B cell (primary cell): ENCODE measurements at regions not wholly inside any gene's neighbourhood (a gene's known extent, or its start where the extent isn't known, plus 50 kb on each side); places are given as distances from the start of the nearest gene placed in this dataset.

Source experiments
- ATAC-seq: fragments of 200-7000 bp; cut with Tn5 transposase; one replicate; pipeline ENCODE4 v1.10.0; 2021; ENCODE audit warnings: low read depth, mild to moderate bottlenecking, moderate number of reproducible peaks, moderate library complexity
- CTCF ChIA-PET: fragments of 350-600 bp; sonication (Branson Sonifier 250); formaldehyde crosslinking; loops from one replicate; lab custom pipeline; 2021; ENCODE audit warnings: antibody characterized with exemption, inconsistent platforms; lab: Charles Lee
- POLR2A ChIA-PET: fragments of 350-600 bp; sonication (Branson Sonifier 250); formaldehyde crosslinking; loops from one replicate; lab custom pipeline; 2021; ENCODE audit warnings: antibody characterized with exemption; lab: Charles Lee
- DNase-seq: peaks from one replicate; pipeline ENCODE4 v3.0.0; 2013
- H2AFZ ChIP-seq: 2 replicates; pipeline ENCODE4 v1.6.1; 2012; ENCODE audit warnings: mild to moderate bottlenecking, low read depth, low read length; ENCODE audit not compliant: insufficient read depth, poor library complexity, severe bottlenecking
- H3K27ac ChIP-seq, 2 donors: 1 replicate in 1 of 2; 2 replicates in 1 of 2; pipeline ENCODE4 v1.5.1; 2012 to 2013; ENCODE audit warnings: low read length in 2 of 2, mild to moderate bottlenecking in 2 of 2, moderate library complexity in 1 of 2
- H3K27me3 ChIP-seq, 4 experiments: fragments of 200-600 bp in 1 of 4; sonication (generic) in 1 of 4; replicated peaks in 1 of 4; 1 replicate in 2 of 4; 2 replicates in 2 of 4; pipeline versions ENCODE4 v1.6.1 to v1.7.0; 2013 to 2016; ENCODE audit warnings: low read length in 3 of 4, mild to moderate bottlenecking in 2 of 4, mixed read lengths in 1 of 4, moderate library complexity in 1 of 4; ENCODE audit not compliant: insufficient read depth in 4 of 4, control insufficient read depth in 3 of 4; ENCODE audit errors: control extremely low read depth in 1 of 4
- H3K36me3 ChIP-seq, 2 experiments: replicated peaks in 1 of 2; 1 replicate in 1 of 2; 2 replicates in 1 of 2; pipeline versions ENCODE4 v1.6.1 to v1.7.1; 2013; ENCODE audit warnings: low read length in 1 of 2; ENCODE audit not compliant: insufficient read depth in 2 of 2, control insufficient read depth in 1 of 2; ENCODE audit errors: control extremely low read depth in 1 of 2, extremely low read depth in 1 of 2
- H3K4me1 ChIP-seq, 2 donors: fragments of 200-600 bp in 1 of 2; sonication (generic) in 1 of 2; 1 replicate in 1 of 2; 2 replicates in 1 of 2; pipeline versions ENCODE4 v1.5.1 to v1.6.1; 2013 to 2017; ENCODE audit warnings: low read length in 2 of 2; ENCODE audit not compliant: control insufficient read depth in 2 of 2, insufficient read depth in 2 of 2
- H3K4me2 ChIP-seq: replicated peaks from 2 replicates; pipeline ENCODE3; 2012; ENCODE audit warnings: mild to moderate bottlenecking, low read depth, low read length; ENCODE audit not compliant: poor library complexity, severe bottlenecking
- H3K4me3 ChIP-seq, 5 experiments: fragments of 200-600 bp in 1 of 5; sonication (generic) in 1 of 5; 1 replicate in 3 of 5; 2 replicates in 2 of 5; pipeline versions ENCODE4 v1.5.1 to v1.7.0; 2011 to 2016; ENCODE audit warnings: low read length in 4 of 5, mild to moderate bottlenecking in 4 of 5, low read depth in 2 of 5, control low read depth in 1 of 5, moderate library complexity in 1 of 5; ENCODE audit not compliant: insufficient read depth in 1 of 5; ENCODE audit errors: control extremely low read depth in 1 of 5, extremely low read depth in 1 of 5
- H3K79me2 ChIP-seq: fragments of 200-600 bp; sonication (generic); one replicate; pipeline ENCODE4 v1.6.0; 2016; ENCODE audit warnings: low read length; ENCODE audit not compliant: control insufficient read depth, insufficient read depth
- H3K9ac ChIP-seq: fragments of 200-600 bp; sonication (generic); 2 replicates; pipeline ENCODE4 v1.6.1; 2017; ENCODE audit warnings: mild to moderate bottlenecking, low read length, moderate library complexity
- H3K9me3 ChIP-seq, 3 donors: one replicate each; pipeline versions ENCODE4 v1.6.1 to v1.7.1; 2013; ENCODE audit warnings: low read length in 2 of 3; ENCODE audit not compliant: control insufficient read depth in 2 of 3, insufficient read depth in 1 of 3; ENCODE audit errors: control extremely low read depth in 1 of 3
- H4K20me1 ChIP-seq: 2 replicates; pipeline ENCODE4 v1.6.0; 2012; ENCODE audit warnings: mild to moderate bottlenecking, low read length; ENCODE audit not compliant: insufficient read depth, control insufficient read depth, poor library complexity, severe bottlenecking
- H3K27ac Mint-ChIP-seq: one replicate; pipeline ENCODE4 v1.8.0; 2021; ENCODE audit warnings: mixed read lengths
- H3K27me3 Mint-ChIP-seq: one replicate; pipeline ENCODE4 v1.8.0; 2021; ENCODE audit warnings: mixed read lengths
- H3K4me1 Mint-ChIP-seq: one replicate; pipeline ENCODE4 v1.8.0; 2021; ENCODE audit warnings: mixed read lengths
- H3K4me3 Mint-ChIP-seq: one replicate; pipeline ENCODE4 v1.8.0; 2021; ENCODE audit warnings: mixed read lengths
- H3K9me3 Mint-ChIP-seq: one replicate; pipeline ENCODE4 v1.8.0; 2022; ENCODE audit warnings: mixed read lengths; ENCODE audit not compliant: insufficient read depth
- EZH2 ChIP-seq: IDR thresholded peaks from 2 replicates; pipeline ENCODE4 v1.6.1; 2012; ENCODE audit warnings: borderline replicate concordance, low read depth, mild to moderate bottlenecking, moderate library complexity, low read length; ENCODE audit not compliant: insufficient read depth, poor library complexity, severe bottlenecking
- WGBS: methylation state at CpG from one replicate; pipeline ENCODE4 v1.1.5; 2013; ENCODE audit warnings: missing lambda C conversion rate; ENCODE audit not compliant: insufficient coverage; 5-methylcytosine and 5-hydroxymethylcytosine counted together
- intact Hi-C: fragments of 100-400 bp; cut with micrococcal nuclease; formaldehyde crosslinking; loops from one replicate; pipeline ENCODE4 v1.10.0; 2022
- TF ChIP-seq, protein P1 (sequence below): fragments of 200-600 bp; IDR thresholded peaks from one replicate; pipeline ENCODE4 v1.8.0; 2022; ENCODE audit warnings: antibody characterized with exemption, mild to moderate bottlenecking

DNA sequence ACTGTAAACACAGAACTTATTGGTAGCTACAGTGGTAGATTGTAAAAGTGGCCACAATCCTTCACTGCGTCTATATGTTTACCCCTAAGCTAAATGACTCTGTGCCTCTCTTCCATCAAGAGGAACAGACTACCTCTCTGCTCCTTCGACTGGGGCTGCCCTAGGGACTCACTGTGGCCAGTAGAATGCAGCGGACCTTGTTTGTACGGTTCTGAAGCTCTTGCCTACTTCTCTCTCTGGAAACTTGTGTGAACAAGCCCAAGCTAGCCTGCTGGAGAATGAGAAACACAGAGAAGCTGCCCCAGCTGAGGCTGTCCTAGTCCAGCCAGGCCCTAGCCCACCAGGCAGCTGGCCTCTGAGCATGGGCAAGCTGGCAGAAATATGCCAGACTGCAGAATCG is 140.8 kb upstream of the SLC1A4 start:
- no peaks in the 10 kb centered on the region for H3K27me3 Mint-ChIP-seq
- H2AFZ ChIP-seq = no peak overlapping the region
- no peak overlapping the region for H3K4me2 ChIP-seq
- no peak overlapping the region for H3K4me3 ChIP-seq
- peaks cover 33 to 60% of the 10 kb centered on the region in 2 donors for H3K4me1 ChIP-seq
- DNase-seq = no peak
- H3K9me3 Mint-ChIP-seq = no peaks in the 10 kb centered on the region
- no peak overlapping the region for H3K27ac ChIP-seq
- H3K79me2 ChIP-seq = peaks cover 65% of the 10 kb centered on the region
- no peak overlapping the region for H3K4me3 Mint-ChIP-seq
- POLR2A ChIA-PET = interaction anchor here (0.5 to 0.9 kb wide), 4 partner anchors 9 to 642 kb away, joined by 3 to 4 read pairs (median 3); no protein-coding TSS in a partner anchor
- TF ChIP-seq, protein P1, sequence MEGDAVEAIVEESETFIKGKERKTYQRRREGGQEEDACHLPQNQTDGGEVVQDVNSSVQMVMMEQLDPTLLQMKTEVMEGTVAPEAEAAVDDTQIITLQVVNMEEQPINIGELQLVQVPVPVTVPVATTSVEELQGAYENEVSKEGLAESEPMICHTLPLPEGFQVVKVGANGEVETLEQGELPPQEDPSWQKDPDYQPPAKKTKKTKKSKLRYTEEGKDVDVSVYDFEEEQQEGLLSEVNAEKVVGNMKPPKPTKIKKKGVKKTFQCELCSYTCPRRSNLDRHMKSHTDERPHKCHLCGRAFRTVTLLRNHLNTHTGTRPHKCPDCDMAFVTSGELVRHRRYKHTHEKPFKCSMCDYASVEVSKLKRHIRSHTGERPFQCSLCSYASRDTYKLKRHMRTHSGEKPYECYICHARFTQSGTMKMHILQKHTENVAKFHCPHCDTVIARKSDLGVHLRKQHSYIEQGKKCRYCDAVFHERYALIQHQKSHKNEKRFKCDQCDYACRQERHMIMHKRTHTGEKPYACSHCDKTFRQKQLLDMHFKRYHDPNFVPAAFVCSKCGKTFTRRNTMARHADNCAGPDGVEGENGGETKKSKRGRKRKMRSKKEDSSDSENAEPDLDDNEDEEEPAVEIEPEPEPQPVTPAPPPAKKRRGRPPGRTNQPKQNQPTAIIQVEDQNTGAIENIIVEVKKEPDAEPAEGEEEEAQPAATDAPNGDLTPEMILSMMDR = no peak
- TF ChIP-seq EZH2 = no peak
- CTCF ChIA-PET = interaction anchor here (0.5 to 2.1 kb wide), 6 partner anchors 9 to 202 kb away, joined by 3 to 18 read pairs (median 6); no protein-coding TSS in a partner anchor
- H3K27me3 ChIP-seq = no peaks in the 10 kb centered on the region
- no peak overlapping the region for H3K9ac ChIP-seq
- intact Hi-C loops = no loop called here
- H3K36me3 ChIP-seq = peaks cover 0 to 22% of the 10 kb centered on the region in 2 experiments
- no peaks in the 10 kb centered on the region for H3K9me3 ChIP-seq
- WGBS = 47% methylated on average over 5 of the region's 5 CpGs
- peaks cover 48% of the 10 kb centered on the region for H3K4me1 Mint-ChIP-seq
- no peaks in the 10 kb centered on the region for H4K20me1 ChIP-seq
- peak overlapping the region; percentile 85 for H3K27ac Mint-ChIP-seq
- no peak for ATAC-seq

DNA sequence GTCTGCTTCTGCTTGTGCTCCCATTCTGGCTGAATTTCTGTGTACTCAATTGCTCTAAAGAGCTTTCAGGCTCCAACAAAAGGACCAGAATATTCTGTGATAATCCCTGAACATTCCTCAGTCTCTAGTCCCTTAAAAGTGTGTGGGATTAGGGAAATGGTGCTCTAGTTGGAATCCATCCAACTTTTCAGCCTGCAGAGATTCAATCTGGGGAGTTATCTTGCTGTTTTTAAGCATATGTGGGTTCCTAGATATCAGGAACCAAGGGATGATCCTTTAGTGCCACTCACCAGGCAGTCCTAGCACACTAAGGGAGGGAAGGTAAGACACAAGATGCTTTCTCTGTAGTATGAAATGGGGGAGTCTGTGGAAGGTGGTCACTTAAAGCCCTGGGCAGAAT is 140.3 kb upstream of the SLC1A4 start:
- peaks cover 53% of the 10 kb centered on the region for H3K4me1 Mint-ChIP-seq
- Histone ChIP-seq H3K4me1 (peaks cover 39 to 66% of the 10 kb centered on the region in 2 donors), H3K9me3 (no peaks in the 10 kb centered on the region), H4K20me1 (no peaks in the 10 kb centered on the region), H3K4me3 (no peak overlapping the region), H3K79me2 (peaks cover 71% of the 10 kb centered on the region), H3K9ac (no peak overlapping the region), H3K27me3 (no peaks in the 10 kb centered on the region), H2AFZ (no peak overlapping the region), H3K4me2 (no peak overlapping the region), H3K27ac (no peak overlapping the region), H3K36me3 (peaks cover 0 to 22% of the 10 kb centered on the region in 2 experiments)
- no peaks in the 10 kb centered on the region for H3K27me3 Mint-ChIP-seq
- no peak overlapping the region for H3K27ac Mint-ChIP-seq
- ATAC-seq = no peak
- no peak overlapping the region for H3K4me3 Mint-ChIP-seq
- H3K9me3 Mint-ChIP-seq = no peaks in the 10 kb centered on the region
- no peak for DNase-seq
- TF ChIP-seq, protein P1 = no peak
- TF ChIP-seq EZH2 = no peak
- intact Hi-C loops = no loop called here
- POLR2A ChIA-PET = interaction anchor here (0.5 to 0.9 kb wide), 4 partner anchors 10 to 643 kb away, joined by 3 to 4 read pairs (median 3); no protein-coding TSS in a partner anchor
- CTCF ChIA-PET = interaction anchor here (0.5 to 2.1 kb wide), 5 partner anchors 10 to 203 kb away, joined by 3 to 18 read pairs (median 8); no protein-coding TSS in a partner anchor
